ENCODE measurements at regions not wholly inside any gene's neighbourhood (a gene's known extent, or its start where the extent isn't known, plus 50 kb on each side); places are given as distances from the start of the nearest gene placed in this dataset.

DNA sequence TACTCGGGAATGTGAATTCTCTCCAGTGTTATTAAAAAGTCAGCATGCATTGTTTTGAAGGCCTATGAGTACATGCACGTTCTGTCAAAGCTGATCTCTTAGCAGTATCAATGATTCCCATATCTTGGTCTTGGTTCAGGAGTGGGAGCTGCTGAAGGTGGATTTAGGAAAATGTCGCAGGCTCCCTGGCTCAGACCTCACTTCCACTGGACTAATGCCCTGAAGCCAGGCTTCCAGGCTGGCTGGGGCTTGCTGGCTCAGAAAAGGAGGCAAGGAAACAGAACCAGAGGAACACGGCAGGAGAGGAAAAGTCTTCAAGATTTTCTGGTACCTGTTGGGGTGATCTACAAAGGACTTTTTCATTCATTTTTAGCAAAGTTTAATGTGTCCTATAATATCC, 81.6 kb downstream of the OLIG3 start:
- in situ Hi-C loops (cut with MboI; ENCODE audit: low sequenced_read_pairs) = no loop called here
- peaks cover 5% of the 10 kb centered on the region for H3K4me1 ChIP-seq
- no peaks in the 10 kb centered on the region for H3K9me3 ChIP-seq
- no peaks in the 10 kb centered on the region for H3K36me3 ChIP-seq (replicated peaks)
- no peak for DNase-seq (ENCODE audit: low spot score in 2 of 2)
- H3K4me3 ChIP-seq = no peak overlapping the region
- H3K27me3 ChIP-seq (ENCODE audit: low read depth) = no peaks in the 10 kb centered on the region

- Histone ChIP-seq H3K27me3 (ENCODE audit: low read depth) (no peaks in the 10 kb centered on the region), H3K36me3 (replicated peaks) (no peaks in the 10 kb centered on the region), H3K4me3 (no peak overlapping the region), H3K4me1 (no peaks in the 10 kb centered on the region; the same call in 1 of the 2 replicates), H3K9me3 (no peaks in the 10 kb centered on the region)
- DNase-seq (ENCODE audit: low spot score in 2 of 2) = no peak
- in situ Hi-C loops (cut with MboI; ENCODE audit: low sequenced_read_pairs) = no loop called here
These were observed 84.9 kb downstream of the OLIG3 start for GRCh38 chr6:137409266-137409777.

DNA sequence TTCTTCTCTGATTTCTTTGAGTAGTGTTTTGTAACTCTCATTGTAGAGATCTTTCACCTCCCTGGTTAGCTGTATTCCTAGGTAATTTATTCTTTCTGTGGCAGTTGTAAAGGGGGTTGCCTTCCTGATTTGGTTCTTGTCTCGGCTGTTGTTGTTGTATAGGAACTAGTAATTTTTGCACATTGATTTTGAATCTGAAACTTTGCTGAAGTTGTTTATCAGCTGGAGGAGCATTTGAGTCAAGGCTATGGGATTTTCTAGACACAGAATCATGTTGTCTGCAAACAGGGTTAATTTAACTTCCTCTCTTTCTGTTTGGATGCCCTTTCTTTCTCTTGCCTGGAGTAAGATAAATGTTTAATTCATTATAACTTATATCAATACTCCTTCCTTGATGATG, 86.4 kb downstream of the OLIG3 start:
- in situ Hi-C loops (cut with MboI; ENCODE audit: low sequenced_read_pairs) = no loop called here
- H3K27me3 ChIP-seq (ENCODE audit: low read depth) = no peaks in the 10 kb centered on the region
- H3K9me3 ChIP-seq = no peaks in the 10 kb centered on the region
- H3K4me1 ChIP-seq = peaks cover 2% of the 10 kb centered on the region
- no peak overlapping the region for H3K4me3 ChIP-seq
- H3K36me3 ChIP-seq (replicated peaks) = no peaks in the 10 kb centered on the region
- DNase-seq (ENCODE audit: low spot score in 2 of 2) = no peak

- H3K27me3 ChIP-seq (ENCODE audit: low read depth) = no peaks in the 10 kb centered on the region
These were observed 88.4 kb downstream of the OLIG3 start for GRCh38 chr6:137405806-137406205.

GRCh38 chr6:137403855-137404254, 90.3 kb downstream of the OLIG3 start:
- in situ Hi-C loops (cut with MboI; ENCODE audit: low sequenced_read_pairs) = no loop called here
- Histone ChIP-seq H3K9me3 (no peaks in the 10 kb centered on the region), H3K27me3 (ENCODE audit: low read depth) (no peaks in the 10 kb centered on the region), H3K4me1 (peaks cover 11% of the 10 kb centered on the region), H3K4me3 (no peak overlapping the region), H3K36me3 (replicated peaks) (no peaks in the 10 kb centered on the region)
- no peak for DNase-seq (ENCODE audit: low spot score in 2 of 2)

More at GRCh38 chr6:137405806-137406205, 88.4 kb downstream of the OLIG3 start:
- Histone ChIP-seq H3K36me3 (replicated peaks) (no peaks in the 10 kb centered on the region), H3K4me1 (peaks cover 11% of the 10 kb centered on the region), H3K4me3 (no peak overlapping the region), H3K9me3 (no peaks in the 10 kb centered on the region)
- DNase-seq (ENCODE audit: low spot score in 2 of 2) = no peak
- in situ Hi-C loops (cut with MboI; ENCODE audit: low sequenced_read_pairs) = no loop called here

DNA sequence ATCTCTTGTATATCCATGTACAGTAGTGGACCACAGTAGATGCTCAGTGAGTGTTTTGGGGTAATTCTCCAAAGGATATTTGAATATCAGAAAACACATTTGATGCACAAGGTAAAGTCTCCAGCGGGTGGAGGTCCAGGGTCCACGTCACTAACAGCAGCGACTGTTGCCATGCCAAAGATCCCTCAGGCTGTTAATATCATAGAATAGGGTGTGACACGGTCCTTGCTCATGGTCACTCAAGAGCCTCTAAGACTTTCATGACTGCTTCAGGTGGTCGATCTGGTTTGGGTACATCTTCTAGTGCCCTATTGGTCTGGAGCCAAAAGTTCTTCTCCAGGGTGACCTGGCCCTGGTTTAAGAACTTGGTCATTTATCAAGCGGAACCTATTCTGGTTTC, 90.8 kb downstream of the OLIG3 start:
- Histone ChIP-seq H3K4me1 (peaks cover 11% of the 10 kb centered on the region), H3K36me3 (replicated peaks) (no peaks in the 10 kb centered on the region), H3K27me3 (ENCODE audit: low read depth) (no peaks in the 10 kb centered on the region), H3K4me3 (no peak overlapping the region), H3K9me3 (no peaks in the 10 kb centered on the region)
- in situ Hi-C loops (cut with MboI; ENCODE audit: low sequenced_read_pairs) = no loop called here
- no peak for DNase-seq (ENCODE audit: low spot score in 2 of 2)

DNA sequence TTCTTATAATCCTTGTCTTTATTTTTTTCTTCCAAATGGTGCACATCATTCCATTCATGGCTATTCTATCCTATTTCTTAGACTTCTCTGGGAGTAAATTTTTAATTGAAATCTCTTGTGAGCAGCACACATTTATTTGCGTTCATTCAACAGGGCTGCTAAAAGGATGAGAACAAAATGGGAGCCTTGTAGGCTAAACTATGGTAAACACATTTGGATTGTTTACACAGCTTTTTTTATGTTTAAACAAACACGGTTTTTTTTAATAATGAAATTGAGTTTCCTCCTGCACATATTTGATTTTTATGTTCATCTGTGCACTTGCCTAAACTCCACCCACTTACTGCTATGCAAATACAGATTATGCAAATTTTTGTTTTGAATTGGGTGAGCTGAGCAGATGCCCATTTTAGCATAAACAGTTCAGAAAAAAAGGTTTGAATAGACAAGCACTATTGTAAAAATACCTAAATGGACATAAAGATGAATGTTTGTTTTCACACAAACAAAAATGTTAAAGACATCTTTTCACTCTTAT, 92.0 kb downstream of the OLIG3 start:
- peak in 1 of 2 experiments; percentile 45 for DNase-seq (ENCODE audit: low spot score in 2 of 2)
- Histone ChIP-seq H3K27me3 (ENCODE audit: low read depth) (no peaks in the 10 kb centered on the region), H3K4me3 (no peak overlapping the region), H3K9me3 (no peaks in the 10 kb centered on the region), H3K4me1 (peaks cover 11% of the 10 kb centered on the region), H3K36me3 (replicated peaks) (no peaks in the 10 kb centered on the region)
- in situ Hi-C loops (cut with MboI; ENCODE audit: low sequenced_read_pairs) = no loop called here

- H3K27me3 ChIP-seq (ENCODE audit: low read depth) = no peaks in the 10 kb centered on the region
- in situ Hi-C loops (cut with MboI; ENCODE audit: low sequenced_read_pairs) = no loop called here
- peaks cover 11% of the 10 kb centered on the region for H3K4me1 ChIP-seq
- H3K4me3 ChIP-seq = no peak overlapping the region
- no peak for DNase-seq (ENCODE audit: low spot score in 2 of 2)
- no peaks in the 10 kb centered on the region for H3K9me3 ChIP-seq
- H3K36me3 ChIP-seq (replicated peaks) = no peaks in the 10 kb centered on the region
These were observed 93.1 kb downstream of the OLIG3 start for GRCh38 chr6:137401088-137401487.

GRCh38 chr6:137399881-137400443, 94.2 kb downstream of the OLIG3 start:
- in situ Hi-C loops (cut with MboI; ENCODE audit: low sequenced_read_pairs) = no loop called here
- DNase-seq (ENCODE audit: low spot score in 2 of 2) = no peak
- no peaks in the 10 kb centered on the region for H3K27me3 ChIP-seq (ENCODE audit: low read depth)
- no peaks in the 10 kb centered on the region for H3K9me3 ChIP-seq
- no peak overlapping the region for H3K4me3 ChIP-seq
- H3K4me1 ChIP-seq = peaks cover 11% of the 10 kb centered on the region
- H3K36me3 ChIP-seq (replicated peaks) = no peaks in the 10 kb centered on the region

DNA sequence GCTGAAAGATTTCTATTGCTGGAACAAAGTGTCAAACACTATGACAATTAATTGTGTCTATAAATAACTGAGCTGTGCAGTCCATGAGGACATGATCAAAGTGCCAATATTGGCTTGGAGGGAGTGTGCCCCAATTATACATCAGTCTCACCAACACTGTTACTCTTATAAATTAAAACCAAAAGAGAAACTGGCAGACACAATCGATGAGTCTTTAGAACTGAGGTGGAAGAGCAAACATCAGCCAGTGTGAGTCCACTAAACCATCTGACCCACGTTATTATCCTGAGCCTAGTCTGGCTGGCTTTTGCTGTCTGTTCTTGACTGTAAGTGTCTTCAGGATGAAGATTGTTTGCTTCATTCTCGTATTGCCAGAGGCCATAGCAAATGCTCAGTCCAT, 98.9 kb downstream of the OLIG3 start:
- no peaks in the 10 kb centered on the region for H3K27me3 ChIP-seq (ENCODE audit: low read depth)
- peaks cover 9% of the 10 kb centered on the region for H3K4me1 ChIP-seq
- no peak for DNase-seq (ENCODE audit: low spot score in 2 of 2)
- in situ Hi-C loops (cut with MboI; ENCODE audit: low sequenced_read_pairs) = no loop called here
- no peak overlapping the region for H3K4me3 ChIP-seq
- H3K36me3 ChIP-seq (replicated peaks) = no peaks in the 10 kb centered on the region
- H3K9me3 ChIP-seq = no peaks in the 10 kb centered on the region

DNA sequence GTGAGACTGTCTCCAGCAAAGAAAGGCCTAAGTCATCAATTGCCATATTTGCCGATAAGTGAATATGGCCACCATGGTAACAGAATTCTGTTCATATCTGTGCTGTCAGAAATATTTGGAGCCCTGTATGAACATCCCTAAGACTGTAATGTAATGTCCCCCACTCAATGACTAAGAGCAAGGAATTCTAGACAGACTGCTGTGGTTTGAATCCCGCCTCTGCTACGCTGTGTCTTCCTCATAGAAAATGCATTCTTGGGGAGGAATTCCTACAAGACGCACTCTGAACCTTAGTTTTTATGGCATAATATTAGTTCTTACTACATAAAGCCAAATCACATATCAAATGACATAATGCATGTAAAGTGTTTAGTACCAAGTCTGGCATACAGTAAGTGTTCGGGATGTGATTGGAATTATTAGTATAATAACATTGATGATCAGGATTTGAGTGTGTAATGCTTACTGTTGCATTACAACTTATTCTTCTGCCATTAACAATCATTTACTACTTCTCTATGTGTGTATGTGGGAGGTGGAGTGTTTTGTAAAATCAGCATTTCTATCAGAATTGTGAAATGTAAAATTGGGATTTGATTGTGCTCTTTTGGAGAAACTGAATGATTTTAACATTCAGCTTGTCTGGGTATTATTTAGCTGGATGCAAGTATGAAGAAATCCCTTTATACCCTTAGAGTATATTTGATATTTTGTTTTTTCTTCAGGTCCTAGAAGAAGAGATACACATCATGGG, 103.0 kb downstream of the OLIG3 start:
- Histone ChIP-seq H3K36me3 (replicated peaks) (no peaks in the 10 kb centered on the region), H3K27me3 (ENCODE audit: low read depth) (no peaks in the 10 kb centered on the region), H3K9me3 (no peaks in the 10 kb centered on the region), H3K4me1 (peaks cover 9% of the 10 kb centered on the region), H3K4me3 (no peak overlapping the region)
- in situ Hi-C loops (cut with MboI; ENCODE audit: low sequenced_read_pairs) = no loop called here
- no peak for DNase-seq (ENCODE audit: low spot score in 2 of 2)

GRCh38 chr6:137390334-137390733, 103.9 kb downstream of the OLIG3 start:
- peaks cover 9% of the 10 kb centered on the region for H3K4me1 ChIP-seq
- H3K9me3 ChIP-seq = no peaks in the 10 kb centered on the region
- H3K27me3 ChIP-seq (ENCODE audit: low read depth) = no peaks in the 10 kb centered on the region
- in situ Hi-C loops (cut with MboI; ENCODE audit: low sequenced_read_pairs) = no loop called here
- no peaks in the 10 kb centered on the region for H3K36me3 ChIP-seq (replicated peaks)
- no peak for DNase-seq (ENCODE audit: low spot score in 2 of 2)
- H3K4me3 ChIP-seq = no peak overlapping the region

DNA sequence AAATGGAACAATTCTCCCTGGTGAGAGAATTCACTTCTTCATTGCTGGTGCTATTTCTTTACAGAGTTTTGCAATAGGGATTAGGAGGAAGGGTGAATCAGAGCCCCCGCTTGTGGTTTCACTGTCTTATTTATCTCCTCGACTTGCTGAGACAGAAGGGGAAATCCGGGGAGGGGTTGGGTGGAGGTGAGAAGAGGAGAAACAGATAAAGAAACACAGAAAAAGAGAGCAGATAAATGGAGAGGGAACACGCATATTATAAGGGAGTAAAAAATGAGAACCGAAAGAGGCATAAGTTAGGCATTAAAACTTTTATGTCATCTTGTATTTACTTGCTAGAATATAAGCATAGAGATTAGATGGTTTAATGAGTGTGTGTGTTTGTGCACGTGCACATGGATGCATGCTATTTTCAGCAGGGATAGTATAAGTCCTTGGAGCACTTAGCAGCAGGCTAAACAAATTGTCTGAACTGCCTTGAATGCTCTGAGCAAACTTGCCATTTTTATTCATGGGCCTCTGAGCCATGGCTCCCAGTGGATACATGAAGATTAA, 105.0 kb downstream of the OLIG3 start:
- no peaks in the 10 kb centered on the region for H3K9me3 ChIP-seq
- peaks cover 9% of the 10 kb centered on the region for H3K4me1 ChIP-seq
- in situ Hi-C loops (cut with MboI; ENCODE audit: low sequenced_read_pairs) = no loop called here
- no peaks in the 10 kb centered on the region for H3K36me3 ChIP-seq (replicated peaks)
- no peaks in the 10 kb centered on the region for H3K27me3 ChIP-seq (ENCODE audit: low read depth)
- H3K4me3 ChIP-seq = no peak overlapping the region
- DNase-seq (ENCODE audit: low spot score in 2 of 2) = no peak

- H3K9me3 ChIP-seq = no peaks in the 10 kb centered on the region
- H3K36me3 ChIP-seq (replicated peaks) = no peaks in the 10 kb centered on the region
- H3K4me1 ChIP-seq = peaks cover 4% of the 10 kb centered on the region
- no peak overlapping the region for H3K4me3 ChIP-seq
- H3K27me3 ChIP-seq (ENCODE audit: low read depth) = no peaks in the 10 kb centered on the region
- in situ Hi-C loops (cut with MboI; ENCODE audit: low sequenced_read_pairs) = no loop called here
- DNase-seq (ENCODE audit: low spot score in 2 of 2) = no peak
These were observed 107.0 kb downstream of the OLIG3 start for GRCh38 chr6:137387096-137387764.
